ENCODE measurements at regions not wholly inside any gene's neighbourhood (a gene's known extent, or its start where the extent isn't known, plus 50 kb on each side); places are given as distances from the start of the nearest gene placed in this dataset.

DNA sequence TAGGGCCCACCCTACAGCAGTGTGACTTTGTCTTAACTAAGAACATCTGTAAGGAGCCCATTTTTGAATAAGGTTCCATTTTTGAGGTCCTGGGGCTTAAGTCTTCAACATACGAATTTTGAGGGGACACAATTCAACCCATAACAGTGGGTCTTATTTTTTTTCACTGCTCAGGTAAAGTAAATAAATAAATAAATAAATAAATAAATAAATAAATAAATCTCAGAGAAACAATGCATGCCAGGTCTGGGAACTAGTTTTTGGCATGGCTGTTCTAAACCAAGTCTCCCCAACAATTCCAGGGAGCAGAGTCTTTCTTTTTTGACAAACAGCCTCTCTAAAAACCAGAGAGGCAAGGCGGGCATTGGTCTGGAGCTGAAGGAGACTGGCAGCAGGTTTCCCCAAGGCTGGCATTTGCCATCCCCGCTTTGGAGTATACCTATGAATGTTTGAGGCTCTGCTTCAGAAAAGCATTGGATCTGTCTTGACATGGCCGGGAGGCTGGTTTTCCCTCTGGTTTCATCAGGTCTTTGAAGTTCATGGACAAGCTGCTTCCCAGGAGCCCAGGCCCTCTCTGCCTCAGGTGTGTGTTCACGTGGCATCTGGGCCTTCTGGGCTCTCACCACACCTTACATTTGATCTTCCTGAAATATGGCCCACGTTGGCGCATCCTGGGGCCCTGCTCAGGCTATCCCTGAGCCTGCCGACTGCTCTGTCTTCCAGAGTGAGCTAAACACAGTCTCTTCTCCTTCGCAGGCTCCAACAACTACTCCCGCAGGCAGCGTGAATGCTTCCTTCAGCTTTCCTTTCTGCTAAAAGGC lies 545.2 kb downstream of the BCL11B start:
- TF ChIP-seq CTCF (IDR thresholded peaks at IDR 0.05), result no peak
- TF ChIP-seq POLR2A (IDR thresholded peaks at IDR 0.05), result no peak
- TF ChIP-seq EP300 (IDR thresholded peaks at IDR 0.05), result no peak
